ENCODE measurements at regions not wholly inside any gene's neighbourhood (a gene's known extent, or its start where the extent isn't known, plus 50 kb on each side); places are given as distances from the start of the nearest gene placed in this dataset.

GRCh38 chrX:10952619-10953018 lies 158.5 kb upstream of the HCCS start:
- Histone ChIP-seq H3K79me2 (ENCODE audit: insufficient read depth, low read length) (no peaks in the 10 kb centered on the region), H2AFZ (ENCODE audit: low read depth, low read length) (no peak overlapping the region), H4K20me1 (ENCODE audit: insufficient read depth, low read length) (no peaks in the 10 kb centered on the region), H3K9ac (ENCODE audit: low read depth, low read length) (no peak overlapping the region), H3K36me3 (ENCODE audit: insufficient read depth, low read length) (no peaks in the 10 kb centered on the region), H3K4me1 (ENCODE audit: insufficient read depth, low read length) (no peaks in the 10 kb centered on the region), H3K27me3 (ENCODE audit: insufficient read depth, low read length, poor library complexity) (no peaks in the 10 kb centered on the region), H3K27ac (ENCODE audit: low read length) (no peak overlapping the region), H3K9me3 (ENCODE audit: insufficient read depth, low read length, severe bottlenecking) (no peaks in the 10 kb centered on the region), H3K4me2 (ENCODE audit: insufficient read depth, low read length) (no peak overlapping the region), H3K4me3 (ENCODE audit: low read depth in 1 of 2, low read length in 2 of 2) (no peak overlapping the region)
- DNase-seq (no peak), ATAC-seq (ENCODE audit: insufficient read depth, low read depth) (no peak)
- TF ChIP-seq CTCF (IDR thresholded peaks at IDR 0.05; ENCODE audit: borderline replicate concordance, extremely low read depth, low read length, poor library complexity, severe bottlenecking) (no peak), EZH2 (IDR thresholded peaks at IDR 0.05; ENCODE audit: borderline replicate concordance, low read depth, low read length, severe bottlenecking) (no peak)

GRCh38 chrX:10965174-10965798 lies 145.8 kb upstream of the HCCS start:
- no peaks in the 10 kb centered on the region for H3K27me3 ChIP-seq (ENCODE audit: insufficient read depth, low read length, poor library complexity)
- ATAC-seq (ENCODE audit: insufficient read depth, low read depth) (no peak), DNase-seq (no peak)
- no peak for TF ChIP-seq CTCF (IDR thresholded peaks at IDR 0.05; ENCODE audit: borderline replicate concordance, extremely low read depth, low read length, poor library complexity, severe bottlenecking)
- no peak for TF ChIP-seq EZH2 (IDR thresholded peaks at IDR 0.05; ENCODE audit: borderline replicate concordance, low read depth, low read length, severe bottlenecking)
- H3K4me3 ChIP-seq (ENCODE audit: low read depth in 1 of 2, low read length in 2 of 2) = no peak overlapping the region
- no peak overlapping the region for H2AFZ ChIP-seq (ENCODE audit: low read depth, low read length)
- no peaks in the 10 kb centered on the region for H3K36me3 ChIP-seq (ENCODE audit: insufficient read depth, low read length)
- no peaks in the 10 kb centered on the region for H3K4me1 ChIP-seq (ENCODE audit: insufficient read depth, low read length)
- no peaks in the 10 kb centered on the region for H4K20me1 ChIP-seq (ENCODE audit: insufficient read depth, low read length)
- no peak overlapping the region for H3K4me2 ChIP-seq (ENCODE audit: insufficient read depth, low read length)
- no peaks in the 10 kb centered on the region for H3K9me3 ChIP-seq (ENCODE audit: insufficient read depth, low read length, severe bottlenecking)
- H3K27ac ChIP-seq (ENCODE audit: low read length) = no peak overlapping the region
- no peak overlapping the region for H3K9ac ChIP-seq (ENCODE audit: low read depth, low read length)
- no peaks in the 10 kb centered on the region for H3K79me2 ChIP-seq (ENCODE audit: insufficient read depth, low read length)

- Histone ChIP-seq H4K20me1 (ENCODE audit: insufficient read depth, low read length) (no peaks in the 10 kb centered on the region), H3K27ac (ENCODE audit: low read length) (no peak overlapping the region), H3K9me3 (ENCODE audit: insufficient read depth, low read length, severe bottlenecking) (no peaks in the 10 kb centered on the region), H3K4me3 (ENCODE audit: low read depth in 1 of 2, low read length in 2 of 2) (no peak overlapping the region), H2AFZ (ENCODE audit: low read depth, low read length) (no peak overlapping the region), H3K4me2 (ENCODE audit: insufficient read depth, low read length) (no peak overlapping the region), H3K4me1 (ENCODE audit: insufficient read depth, low read length) (no peaks in the 10 kb centered on the region), H3K27me3 (ENCODE audit: insufficient read depth, low read length, poor library complexity) (no peaks in the 10 kb centered on the region), H3K9ac (ENCODE audit: low read depth, low read length) (no peak overlapping the region), H3K79me2 (ENCODE audit: insufficient read depth, low read length) (no peaks in the 10 kb centered on the region), H3K36me3 (ENCODE audit: insufficient read depth, low read length) (no peaks in the 10 kb centered on the region)
- no peak for TF ChIP-seq CTCF (IDR thresholded peaks at IDR 0.05; ENCODE audit: borderline replicate concordance, extremely low read depth, low read length, poor library complexity, severe bottlenecking)
- TF ChIP-seq EZH2 (IDR thresholded peaks at IDR 0.05; ENCODE audit: borderline replicate concordance, low read depth, low read length, severe bottlenecking) = no peak
- no peak for ATAC-seq (ENCODE audit: insufficient read depth, low read depth)
- DNase-seq = no peak
Observed at GRCh38 chrX:10966057-10966456, 145.1 kb upstream of the HCCS start.

All from DND-41 (cell line).